Retina (tissue), 1 donor: ENCODE measurements at regions not wholly inside any gene's neighbourhood (a gene's known extent, or its start where the extent isn't known, plus 50 kb on each side); places are given as distances from the start of the nearest gene placed in this dataset.

Experiments used
- DNase-seq: peaks from one replicate; pipeline ENCODE4 v3.0.0-alpha.2; 2016

DNA sequence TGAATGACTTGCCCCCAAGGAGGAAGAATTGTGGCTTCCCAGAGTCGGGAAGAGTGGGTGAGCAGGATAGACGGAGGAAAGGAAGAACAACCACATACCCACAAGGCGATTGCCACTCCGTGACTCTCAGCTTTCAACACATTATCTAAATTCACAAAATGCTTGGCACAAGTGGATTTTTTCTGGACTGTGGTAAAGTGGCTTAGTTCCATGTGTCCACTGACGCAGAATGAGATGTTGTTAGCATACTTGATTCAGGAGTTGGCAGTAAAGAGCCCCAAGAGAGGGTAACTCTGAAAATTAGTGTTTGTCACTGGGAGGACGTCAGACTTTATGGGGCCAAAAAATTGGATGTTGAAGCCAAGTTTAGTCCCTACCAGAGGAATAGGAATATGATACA is 198.8 kb upstream of the CTNNB1 start:
- no peak for DNase-seq

GRCh38 chr3:41001556-41001955 is 197.7 kb upstream of the CTNNB1 start:
- no peak for DNase-seq

DNA sequence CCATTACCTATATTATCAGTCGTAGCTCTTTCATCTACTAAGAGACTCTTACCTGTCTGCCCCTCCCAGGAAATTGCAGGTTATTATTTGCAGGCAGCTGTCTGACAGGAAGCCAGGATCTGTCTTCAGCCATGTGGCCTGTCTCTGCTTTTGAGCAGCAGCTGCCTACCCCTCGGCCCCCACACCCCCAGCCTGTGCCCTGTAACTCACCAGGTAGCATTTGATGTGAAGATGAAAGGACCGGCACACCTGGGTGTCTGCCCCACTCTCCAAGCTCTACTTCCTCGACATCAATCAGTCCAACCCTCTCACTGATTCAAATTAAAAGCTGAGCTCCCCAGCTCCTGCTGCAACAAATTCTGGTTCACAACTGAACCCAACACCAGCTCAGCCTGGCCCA is 197.2 kb upstream of the CTNNB1 start:
- DNase-seq, result no peak

- DNase-seq, result no peak
Measured at GRCh38 chr3:41007399-41007798, 191.9 kb upstream of the CTNNB1 start.

GRCh38 chr3:41011854-41012253 is 187.5 kb upstream of the CTNNB1 start:
- peak; percentile 51 for DNase-seq

GRCh38 chr3:41018855-41019254 is 180.4 kb upstream of the CTNNB1 start:
- DNase-seq, result no peak

DNA sequence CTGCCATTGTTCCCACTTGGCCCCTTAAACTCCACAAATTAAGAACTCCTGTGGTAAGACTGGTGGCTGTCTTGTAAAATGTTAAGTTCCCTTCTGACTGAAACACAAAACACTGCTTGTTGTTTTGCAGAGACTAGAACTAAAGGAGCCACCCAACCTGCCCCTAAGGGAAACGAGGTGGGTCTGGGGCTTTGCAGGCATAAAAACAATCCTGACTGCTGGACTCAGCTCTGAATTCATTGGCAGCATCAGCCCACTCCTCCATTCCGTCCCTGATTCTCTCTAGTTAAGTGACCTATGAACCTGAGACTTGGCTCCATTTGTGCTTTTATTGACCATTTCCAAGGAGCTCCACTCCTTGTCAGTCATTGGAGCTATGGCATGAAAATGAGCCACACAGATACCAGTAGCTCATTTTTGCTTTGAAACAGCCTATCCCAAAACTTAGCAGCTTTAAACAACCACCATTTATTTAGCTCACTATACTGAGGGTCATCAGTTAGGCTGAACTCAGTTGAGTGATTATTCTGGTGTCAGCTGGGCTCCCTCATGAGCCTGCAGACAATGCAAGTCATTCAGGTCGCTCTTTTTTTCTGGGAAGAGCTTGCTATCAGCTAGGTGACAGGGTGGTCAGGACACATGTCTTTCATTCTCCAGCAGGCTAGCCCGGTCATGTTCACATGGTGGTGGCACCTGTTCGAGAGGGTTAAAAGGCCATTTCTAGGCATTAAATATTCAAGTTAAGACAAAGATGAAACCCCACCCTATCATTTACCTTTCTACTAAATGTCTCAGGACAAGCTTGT is 175.1 kb upstream of the CTNNB1 start:
- no peak for DNase-seq

DNA sequence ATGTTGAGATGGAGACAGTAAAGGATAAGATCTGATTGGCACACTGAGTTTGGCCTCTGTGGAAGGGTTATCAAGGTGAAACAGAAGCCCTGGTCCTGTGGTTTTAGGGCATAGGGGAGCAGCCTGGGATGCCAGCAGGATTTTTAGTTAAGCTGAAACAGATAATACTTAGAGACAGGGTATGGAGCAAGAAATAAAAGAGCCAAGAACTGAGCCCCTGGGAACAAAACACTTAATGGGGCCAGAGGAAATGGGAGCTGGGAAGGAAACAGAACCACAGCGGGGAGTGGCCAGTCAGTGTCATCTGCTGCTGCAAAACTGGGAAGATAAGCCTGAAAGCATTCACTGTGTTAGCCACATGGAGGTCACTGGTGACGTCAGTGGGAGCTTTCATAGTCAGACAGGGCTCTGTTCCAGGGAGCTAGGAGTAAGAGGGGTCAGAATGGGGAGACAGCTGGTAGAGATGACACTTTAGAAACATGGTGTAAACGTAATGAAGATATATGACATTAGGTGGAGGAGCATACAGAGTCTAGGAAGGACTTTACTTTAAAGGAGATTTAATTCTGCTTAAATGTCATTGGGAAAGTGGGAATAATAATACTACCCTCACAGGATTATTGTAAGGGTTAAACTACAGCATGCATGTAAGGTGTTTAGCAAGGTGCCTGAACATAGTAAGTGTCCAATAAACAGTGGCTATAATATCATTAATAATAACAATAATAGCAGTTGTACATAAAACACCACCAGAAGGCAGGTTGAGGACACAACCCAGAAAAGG is 172.7 kb upstream of the CTNNB1 start:
- peak; percentile 44 for DNase-seq

DNA sequence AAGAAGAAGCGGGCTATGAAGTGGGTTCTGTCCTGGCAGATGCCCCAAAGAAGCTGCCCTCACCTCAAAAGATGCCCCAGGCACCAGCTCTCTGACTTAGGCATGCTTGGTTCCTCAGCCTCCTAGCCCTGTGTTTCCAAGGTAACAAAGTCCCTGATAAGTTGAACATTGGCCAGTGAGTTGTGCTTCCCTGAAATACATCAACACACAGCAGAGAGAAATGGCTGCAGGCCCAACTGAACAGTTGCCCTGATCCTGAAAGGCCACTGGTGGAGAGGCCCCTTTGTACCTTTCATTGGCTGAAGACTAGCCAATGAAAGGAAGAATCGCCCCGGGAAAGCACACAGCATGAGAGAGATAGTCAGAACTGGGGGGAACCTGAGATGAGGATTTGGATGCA is 169.9 kb upstream of the CTNNB1 start:
- DNase-seq, result no peak

DNA sequence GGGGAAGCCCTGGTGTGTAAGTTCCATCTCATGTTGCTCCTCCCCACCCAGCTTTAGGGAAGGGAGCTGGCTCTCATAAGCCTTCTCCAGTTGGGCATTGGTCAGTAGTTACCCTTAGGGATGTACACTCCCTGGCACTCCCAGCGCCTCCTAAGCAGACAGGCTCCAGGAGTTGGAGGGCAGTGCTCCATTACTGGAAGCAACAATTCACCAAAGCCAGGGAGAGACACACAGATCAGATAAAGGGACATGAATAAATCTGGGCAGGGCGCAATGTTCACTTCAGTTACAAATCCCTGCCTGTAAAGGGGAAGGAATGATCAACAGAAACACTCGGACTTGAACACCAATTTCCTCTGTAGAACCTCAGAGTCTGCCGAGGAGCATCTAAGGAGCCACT is 169.1 kb upstream of the CTNNB1 start:
- DNase-seq, result no peak

- DNase-seq, result no peak
Measured at GRCh38 chr3:41031401-41031800, 167.9 kb upstream of the CTNNB1 start.

DNA sequence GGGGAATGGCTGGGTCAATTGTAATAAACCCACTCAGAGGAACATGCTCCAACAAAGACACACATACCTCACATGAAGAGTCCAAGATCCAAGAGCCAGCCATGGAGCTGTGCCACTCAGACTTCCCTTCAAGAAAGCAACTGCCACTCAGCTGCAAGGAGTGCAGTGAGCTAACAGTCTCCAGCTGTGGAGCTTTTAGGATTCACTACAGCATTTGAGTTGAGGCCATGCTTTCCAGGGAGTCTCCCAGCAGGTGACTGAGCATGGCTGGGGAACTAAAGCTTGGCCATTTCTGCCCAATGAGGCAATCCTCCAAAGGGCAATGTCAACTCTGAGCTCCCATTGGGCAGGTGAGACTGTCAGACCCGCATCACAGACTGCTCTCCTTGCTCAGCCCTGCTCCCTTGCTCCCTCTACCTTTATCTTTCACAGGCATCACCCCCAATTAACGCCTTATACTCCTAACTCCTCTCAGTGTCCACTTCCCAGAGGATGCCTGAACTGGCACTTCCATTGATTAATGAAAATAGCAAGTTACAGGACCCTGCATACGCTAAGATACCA is 165.3 kb upstream of the CTNNB1 start:
- DNase-seq, result no peak

DNA sequence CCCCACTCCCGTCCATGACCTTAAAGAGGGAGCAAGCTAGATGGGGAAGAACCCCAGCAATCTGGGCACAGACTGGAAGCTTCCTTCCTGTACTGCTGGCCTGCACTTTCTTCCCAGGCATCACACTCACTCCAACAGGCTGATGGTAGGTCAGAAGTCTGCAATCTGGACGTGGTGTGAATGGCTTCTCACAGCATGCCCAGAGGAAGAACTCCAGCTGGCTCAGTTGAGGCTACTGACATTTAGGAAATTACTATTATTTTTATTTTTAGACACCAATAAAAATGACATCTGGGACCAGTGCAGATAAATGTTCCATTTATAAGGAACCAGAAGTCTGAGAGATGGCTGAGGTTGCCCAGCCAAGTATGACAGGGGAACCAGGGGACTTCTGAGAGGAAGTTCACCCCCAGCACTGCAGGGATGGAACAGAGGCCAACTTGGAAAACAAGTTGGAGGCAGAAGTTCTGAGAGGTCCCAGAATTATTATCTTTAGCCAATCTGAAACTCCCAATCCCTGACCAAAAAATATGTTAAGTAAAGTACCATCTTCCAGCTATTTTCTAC is 163.8 kb upstream of the CTNNB1 start:
- no peak for DNase-seq

DNA sequence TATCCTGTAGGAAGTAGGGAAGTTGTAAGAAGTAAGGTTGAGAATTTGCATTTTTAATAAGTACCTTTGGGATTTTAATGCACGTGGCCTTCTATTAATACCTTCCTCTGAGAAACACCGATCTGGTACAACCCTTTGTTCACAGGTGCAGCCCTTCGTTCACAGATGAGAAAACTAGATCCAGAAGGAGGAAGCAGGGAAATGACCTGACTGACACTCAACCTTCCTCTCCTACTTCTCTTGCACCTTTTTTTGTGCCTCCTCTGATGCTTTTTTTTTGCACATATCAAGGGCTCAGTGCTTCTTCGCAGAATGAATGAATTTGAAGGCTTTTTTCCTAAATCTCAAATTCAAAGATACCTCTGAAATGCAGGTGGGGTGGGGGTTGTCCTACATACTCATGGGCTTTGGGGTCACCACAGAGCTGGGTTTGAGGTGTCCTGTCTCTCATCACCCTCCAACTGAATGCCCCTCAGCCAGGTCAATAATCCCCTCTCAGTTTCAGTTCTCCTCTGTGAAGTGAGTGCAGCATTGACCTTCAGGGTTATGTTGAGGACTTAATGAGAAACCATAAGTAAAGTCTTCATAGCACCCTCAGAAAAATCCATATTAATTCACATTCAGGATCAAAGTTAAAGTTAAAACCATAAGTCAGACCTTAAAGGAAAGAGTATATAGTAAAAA is 161.5 kb upstream of the CTNNB1 start:
- DNase-seq, result no peak

DNA sequence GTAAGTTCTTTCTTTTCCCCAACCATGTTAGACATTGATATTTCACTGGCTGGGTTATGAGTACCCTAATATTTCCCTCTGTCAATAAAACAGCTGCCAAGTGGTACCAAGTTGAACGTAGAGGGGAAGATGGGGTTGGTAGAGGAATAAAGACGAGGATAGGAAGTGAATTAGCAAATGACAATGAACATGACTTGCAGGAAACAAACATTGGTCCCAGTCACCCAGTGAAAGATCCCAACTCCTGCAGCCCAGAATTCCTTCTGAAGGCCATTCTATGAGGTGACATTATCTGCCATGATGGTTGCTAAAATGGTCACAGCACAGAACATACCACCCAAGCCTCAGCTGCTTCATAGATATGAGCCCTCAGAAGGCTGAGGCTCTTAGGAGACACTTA is 159.0 kb upstream of the CTNNB1 start:
- DNase-seq, result no peak

GRCh38 chr3:41041462-41041861 is 157.8 kb upstream of the CTNNB1 start:
- no peak for DNase-seq

- DNase-seq, result no peak
Measured at GRCh38 chr3:41041899-41042298, 157.4 kb upstream of the CTNNB1 start.

DNA sequence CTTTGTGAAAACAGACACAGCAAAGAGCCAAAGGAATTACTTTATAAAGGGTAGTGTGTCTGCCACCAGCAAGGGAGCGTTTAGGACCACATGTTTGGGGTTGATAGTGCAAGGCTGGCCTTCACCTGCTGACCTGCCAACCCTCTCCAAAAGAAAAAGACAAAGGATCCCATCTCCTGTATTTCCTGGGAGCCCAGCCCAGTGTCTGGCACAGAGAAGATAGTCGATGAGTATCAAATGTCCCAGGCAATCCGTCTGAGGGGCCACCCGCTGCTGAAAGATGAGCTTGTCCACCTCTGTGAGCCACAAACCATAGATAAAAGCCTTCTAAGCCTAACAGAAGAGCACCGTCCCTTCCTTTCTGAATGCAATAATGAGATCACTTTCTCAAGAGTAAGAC is 154.8 kb upstream of the CTNNB1 start:
- no peak for DNase-seq

GRCh38 chr3:41045491-41045890 is 153.8 kb upstream of the CTNNB1 start:
- no peak for DNase-seq

- no peak for DNase-seq
Measured at GRCh38 chr3:41050144-41050543, 149.2 kb upstream of the CTNNB1 start.

DNA sequence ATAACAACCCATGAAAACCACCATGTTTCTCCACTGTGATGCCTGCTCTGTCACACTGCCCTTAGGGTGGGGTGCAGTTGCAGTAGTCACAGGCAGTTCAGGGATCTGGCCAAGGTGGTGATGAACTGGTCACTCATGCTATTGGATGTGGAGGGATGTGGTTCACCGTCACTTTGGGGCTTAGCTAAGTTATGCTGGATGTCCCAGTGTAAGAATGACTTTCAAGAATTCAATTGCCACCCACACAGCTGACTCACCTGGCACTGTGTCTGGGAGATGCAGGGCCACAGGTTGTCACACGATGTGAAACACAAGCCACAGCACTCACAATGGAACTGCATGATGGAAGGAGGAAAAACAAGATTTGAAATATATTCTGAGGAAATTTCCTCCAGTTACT is 146.1 kb upstream of the CTNNB1 start:
- DNase-seq, result no peak

- DNase-seq, result no peak
Measured at GRCh38 chr3:41060106-41060505, 139.2 kb upstream of the CTNNB1 start.

DNA sequence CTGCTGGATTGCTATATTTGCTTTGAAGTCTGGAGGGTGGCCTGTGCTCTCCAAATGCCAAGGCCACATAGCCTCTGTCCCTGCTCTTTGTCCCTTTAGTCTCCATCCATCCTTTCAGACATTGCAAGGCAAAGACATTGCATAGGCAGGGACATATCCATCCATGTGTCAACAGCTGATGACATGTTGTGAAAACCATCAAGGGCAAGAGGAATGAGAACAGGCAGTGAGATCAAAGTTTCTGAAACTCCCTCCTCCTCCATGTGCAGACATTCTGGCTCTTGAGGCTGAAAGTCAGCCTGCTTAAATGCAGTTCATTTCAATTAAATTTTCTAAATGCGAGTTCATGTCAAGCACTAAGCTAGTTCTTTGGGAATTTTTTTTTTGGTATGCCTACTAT is 135.2 kb upstream of the CTNNB1 start:
- no peak for DNase-seq
